GM18517 (cell line): ENCODE measurements at regions not wholly inside any gene's neighbourhood (a gene's known extent, or its start where the extent isn't known, plus 50 kb on each side); places are given as distances from the start of the nearest gene placed in this dataset.
"Not testable (repeated sequence)": the region's sequence is repeated elsewhere in the genome, so short reads cannot be mapped to it uniquely, and the experiment has no call there.

Experiments used
- ATAC-seq: cut with Tn5 transposase; IDR thresholded peaks from one replicate; pipeline ENCODE4 v1.9.1; 2021; ENCODE audit warnings: mild to moderate bottlenecking, moderate library complexity; ENCODE audit not compliant: unreplicated experiment

DNA sequence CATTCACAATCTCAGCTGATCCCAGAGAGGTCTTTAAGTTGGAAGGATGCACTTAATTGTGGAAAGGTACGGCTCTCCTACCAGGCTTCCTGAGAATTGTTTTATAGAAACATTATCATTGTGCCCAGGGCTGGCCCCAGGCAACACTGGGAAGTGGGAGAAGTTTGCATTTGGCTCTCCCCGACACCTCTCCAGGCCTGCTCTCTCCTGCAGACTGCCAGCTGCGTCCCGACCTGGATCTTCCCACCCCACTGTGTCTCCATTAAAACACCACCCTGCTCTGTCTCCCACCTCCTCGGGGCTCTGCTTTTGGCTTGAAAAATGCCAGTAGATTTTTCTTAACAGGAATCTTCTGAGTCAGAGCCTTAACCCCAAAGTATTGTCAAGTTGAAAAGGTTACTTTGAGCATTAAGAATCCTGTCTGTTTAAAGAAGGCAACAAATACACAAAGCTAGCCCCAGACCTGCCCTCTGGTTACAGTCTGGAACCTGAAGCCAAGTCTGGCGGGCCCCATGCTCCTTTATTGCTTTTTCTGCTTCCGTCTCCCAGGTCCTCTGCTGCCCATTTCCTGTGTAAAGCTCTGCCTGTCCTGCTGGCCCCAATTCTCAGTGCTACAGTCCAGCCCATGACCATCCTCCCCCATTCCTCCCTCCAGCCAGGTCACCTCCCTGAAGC lies 530.2 kb downstream of the SOX6 start:
- ATAC-seq, result no peak

DNA sequence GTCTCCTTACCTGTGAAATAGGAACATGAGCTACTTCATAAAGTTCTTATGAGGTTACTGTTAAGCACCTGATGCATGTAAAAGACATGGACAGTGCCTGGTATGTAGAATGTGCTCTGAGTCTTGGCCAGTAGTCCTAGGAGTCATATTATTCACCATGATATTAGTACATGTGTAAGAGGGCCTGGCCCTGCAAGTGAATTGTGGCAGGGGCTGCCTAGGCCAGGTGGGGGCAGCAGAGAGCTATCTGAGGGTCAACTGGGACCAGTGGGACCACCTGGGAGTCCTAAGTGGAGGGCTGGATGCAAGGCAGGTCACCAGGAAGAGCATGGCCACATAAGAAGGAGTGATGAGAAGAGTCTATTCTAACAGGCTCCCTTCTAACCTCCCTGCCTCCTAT lies 529.5 kb downstream of the SOX6 start:
- ATAC-seq, result no peak

DNA sequence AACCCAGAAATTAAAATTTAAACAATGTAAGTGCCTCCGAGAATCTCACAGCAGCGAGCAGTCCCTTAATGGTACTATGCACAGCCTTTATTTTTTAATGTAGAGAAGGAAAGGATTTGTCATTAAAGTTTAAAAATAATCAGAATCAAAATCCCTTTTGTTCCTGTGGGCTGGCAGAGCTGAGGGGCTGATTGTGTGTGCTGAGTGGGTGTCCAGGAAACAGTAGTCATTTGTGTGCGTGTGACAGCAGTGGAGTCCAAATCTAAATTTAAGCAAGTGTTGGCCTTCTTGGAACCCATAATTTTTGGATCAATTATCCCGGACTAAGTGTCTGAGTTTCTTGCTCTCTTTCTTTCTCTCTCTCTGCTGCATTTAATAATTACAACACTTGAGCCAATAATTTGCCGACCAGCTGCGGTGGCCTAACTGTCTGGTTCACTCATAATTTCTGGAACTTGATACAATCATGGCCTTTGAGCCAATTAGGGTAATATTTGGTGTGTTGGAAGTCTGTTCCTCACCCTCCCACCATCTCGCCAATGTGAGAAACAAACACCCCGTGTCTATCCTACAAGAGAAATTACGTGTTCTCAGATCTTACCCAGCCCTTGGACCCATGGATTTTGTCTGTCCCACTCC lies 528.0 kb downstream of the SOX6 start:
- ATAC-seq, result no peak

- ATAC-seq, result no peak
Measured at GRCh38 chr11:15829312-15829711, 527.0 kb downstream of the SOX6 start.

DNA sequence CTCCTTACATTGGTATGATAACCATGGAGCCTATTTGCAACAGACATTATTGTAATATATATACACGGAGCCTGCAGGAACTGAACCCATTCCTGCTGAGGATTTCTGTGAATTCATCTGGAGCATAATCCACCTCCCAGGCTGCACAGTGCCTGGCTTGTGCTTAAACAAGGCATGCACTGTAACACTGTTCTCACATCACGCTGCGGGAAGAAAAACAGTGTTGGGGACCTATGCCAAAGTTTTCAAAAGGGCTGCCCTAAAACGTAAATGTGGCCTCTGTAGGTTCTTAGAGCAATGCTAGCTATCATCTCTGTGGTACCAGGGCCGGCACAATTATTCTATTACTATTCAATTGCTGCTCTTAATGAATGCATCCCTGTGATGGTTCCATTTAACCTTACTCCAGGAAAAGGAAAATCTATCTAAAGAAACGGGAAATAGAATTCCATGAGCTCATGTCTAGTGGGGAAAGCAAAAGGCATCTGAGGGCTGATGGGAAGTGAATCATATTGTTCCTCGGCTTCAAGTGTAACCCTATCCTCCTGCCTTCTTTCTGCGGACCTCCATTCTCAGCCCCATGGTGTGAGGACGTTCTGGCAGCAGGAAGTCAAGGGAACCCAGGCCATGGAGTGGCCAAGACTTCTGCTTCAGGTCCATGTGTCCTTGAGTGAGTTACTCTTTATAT lies 525.5 kb downstream of the SOX6 start:
- no peak for ATAC-seq

DNA sequence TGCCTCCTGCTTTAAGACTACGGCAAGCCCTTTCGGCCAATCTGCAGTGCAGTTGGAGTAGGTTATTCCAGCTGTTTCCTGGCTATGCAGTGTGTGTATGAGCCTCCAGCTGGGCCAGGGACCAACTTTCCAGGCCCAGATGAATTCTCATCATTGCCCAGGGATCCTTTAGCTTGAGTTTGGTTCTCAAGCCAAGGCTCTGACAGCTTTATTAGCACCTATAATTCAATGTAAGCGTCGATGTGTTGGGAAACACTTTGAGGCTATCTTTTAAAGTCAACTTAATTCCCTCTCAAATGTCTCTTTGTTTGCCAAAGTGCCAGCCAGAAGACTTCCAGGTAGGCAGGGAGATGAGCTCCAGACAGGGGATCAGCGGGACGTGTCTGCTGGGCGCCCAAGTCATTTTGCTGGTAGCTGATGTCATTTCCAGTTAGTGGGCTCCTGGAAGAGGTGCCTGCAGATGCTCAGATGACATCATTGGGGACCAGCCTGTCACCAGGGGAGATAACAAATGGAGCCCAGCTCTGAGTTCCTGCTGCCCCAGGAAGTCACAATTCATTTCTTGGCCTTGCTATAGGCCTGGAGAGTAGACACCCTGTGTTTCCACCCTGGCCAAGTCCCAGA lies 520.4 kb downstream of the SOX6 start:
- ATAC-seq, result no peak

- no peak for ATAC-seq
Measured at GRCh38 chr11:15836795-15837194, 519.6 kb downstream of the SOX6 start.

DNA sequence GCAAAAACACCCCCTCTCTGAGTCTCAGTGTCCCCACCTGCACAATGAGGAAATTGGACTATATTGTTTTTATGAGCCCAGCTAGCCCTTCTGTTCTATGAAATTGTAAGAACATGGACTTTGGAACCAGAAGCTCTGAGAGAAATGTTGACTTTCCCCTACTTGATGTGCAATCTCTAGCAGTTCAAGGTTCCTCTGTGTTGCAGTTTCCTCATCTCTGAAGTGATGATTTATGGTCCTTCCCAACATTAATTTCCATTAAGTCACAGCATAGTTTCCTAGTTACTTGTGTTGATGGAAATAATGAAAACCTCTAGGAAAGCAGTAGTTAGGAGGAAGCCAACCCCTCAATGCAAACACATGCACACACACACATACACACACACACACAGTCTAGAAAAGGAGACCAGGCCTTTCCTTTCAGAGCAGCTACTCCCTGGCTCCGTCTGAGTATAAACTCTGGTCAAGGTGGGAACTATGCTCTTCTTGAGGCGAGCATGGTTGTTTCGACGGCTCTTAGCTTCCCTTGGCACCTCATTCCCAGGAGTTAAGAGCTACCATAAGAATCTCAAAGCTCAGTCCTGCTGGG lies 518.4 kb downstream of the SOX6 start:
- no peak for ATAC-seq

DNA sequence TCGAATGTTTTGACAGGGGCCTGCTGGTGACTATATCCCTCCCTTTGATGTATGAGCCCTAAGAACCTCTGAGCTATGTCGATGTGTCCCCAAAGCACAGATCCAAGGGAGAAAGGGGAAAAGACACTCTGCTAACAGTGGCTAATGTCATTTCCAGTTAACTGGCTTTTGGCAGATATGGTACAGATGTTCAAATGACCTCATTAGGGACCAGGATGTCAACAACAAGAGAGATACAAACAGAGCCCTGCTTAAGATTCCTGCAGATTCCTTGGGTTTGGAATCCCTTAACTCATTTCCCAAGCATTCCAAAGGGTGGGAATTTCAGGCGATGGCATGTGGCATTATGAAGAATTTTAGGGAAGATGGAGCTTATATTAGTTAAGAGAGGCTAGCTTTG lies 517.3 kb downstream of the SOX6 start:
- no peak for ATAC-seq

DNA sequence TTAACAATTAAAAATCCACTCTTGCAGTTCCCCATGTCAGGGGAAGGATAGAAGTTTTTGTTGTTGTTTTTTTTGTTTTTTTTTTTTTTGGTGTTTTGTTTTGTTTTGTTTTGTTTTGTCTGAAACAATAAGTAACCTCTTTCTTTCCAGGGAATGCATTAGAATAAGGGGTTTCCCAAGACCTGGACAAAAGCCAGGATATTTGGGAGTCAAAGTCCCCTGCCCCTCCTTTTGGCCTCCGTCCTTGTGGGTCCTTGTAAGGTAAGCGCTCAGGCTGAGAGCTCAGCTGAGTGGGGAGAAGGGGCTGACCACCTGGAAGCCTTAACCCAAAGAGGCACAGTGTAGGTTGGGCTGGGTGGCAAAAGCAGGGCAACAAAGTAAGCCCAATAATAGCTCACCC lies 515.4 kb downstream of the SOX6 start:
- no peak for ATAC-seq

DNA sequence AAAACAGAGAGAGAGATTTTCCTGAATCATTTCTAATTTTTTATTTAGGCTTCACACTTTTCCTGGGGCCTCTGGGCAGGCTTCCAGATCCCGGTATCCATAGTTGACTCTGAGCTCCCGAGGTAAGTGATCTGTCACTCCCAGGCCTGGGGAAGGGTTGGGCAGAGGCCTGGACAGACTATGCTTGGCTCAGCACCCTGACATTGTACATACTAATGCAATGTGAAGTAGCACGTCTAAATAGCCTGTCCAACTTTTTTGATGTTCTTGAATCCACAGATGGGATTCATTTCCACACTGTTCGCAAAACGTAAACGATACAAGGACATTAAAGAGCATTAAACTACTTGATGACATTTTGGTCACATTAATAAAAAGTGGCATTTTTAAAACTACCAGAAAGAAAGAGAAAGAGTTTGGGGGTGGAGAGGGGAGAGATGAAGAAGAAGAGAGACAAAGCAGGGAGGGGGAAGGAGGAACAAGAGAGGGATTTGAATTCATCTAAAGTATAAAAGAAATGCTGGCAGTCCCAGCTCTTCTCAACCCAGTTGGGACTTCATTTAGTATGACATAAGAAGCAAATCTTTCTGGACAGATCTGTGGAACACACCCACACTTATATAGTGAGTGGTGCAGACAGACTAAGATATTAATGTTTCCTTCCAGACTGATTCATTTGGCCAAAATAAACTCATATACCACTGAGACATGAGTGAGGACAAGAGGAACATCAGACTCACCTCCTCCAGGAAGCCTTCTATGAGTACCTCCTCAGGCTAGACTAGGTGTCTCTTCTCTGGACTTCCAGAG lies 514.2 kb downstream of the SOX6 start:
- no peak for ATAC-seq

DNA sequence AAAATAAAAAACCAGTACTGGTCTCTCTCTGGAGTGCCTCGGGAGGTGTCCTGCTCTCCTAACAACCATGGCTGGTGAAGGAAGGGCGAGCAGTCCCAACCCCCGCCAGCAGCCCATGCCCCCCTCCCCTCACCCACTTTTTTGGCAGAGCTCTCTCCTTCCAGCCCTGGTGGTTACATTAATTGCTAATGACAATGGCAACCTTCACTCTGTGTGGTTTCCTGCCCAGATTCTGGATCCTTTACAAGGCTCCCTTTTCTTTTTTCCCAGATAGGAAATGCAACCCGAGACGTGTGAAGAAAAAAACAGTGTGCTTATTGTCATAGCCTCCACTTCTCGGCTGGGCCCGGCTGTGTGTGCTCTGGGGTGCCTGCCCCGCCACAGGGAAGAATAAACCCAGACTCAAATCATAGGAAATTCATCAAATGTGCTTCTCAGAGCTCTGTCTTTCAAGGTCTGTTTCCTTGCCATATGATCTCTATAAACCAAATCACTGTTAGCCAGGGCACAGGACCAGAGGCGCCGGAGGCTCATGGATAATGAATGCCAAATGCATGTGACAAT lies 513.0 kb downstream of the SOX6 start:
- no peak for ATAC-seq

GRCh38 chr11:15845261-15845660 lies 511.1 kb downstream of the SOX6 start:
- ATAC-seq, result no peak

DNA sequence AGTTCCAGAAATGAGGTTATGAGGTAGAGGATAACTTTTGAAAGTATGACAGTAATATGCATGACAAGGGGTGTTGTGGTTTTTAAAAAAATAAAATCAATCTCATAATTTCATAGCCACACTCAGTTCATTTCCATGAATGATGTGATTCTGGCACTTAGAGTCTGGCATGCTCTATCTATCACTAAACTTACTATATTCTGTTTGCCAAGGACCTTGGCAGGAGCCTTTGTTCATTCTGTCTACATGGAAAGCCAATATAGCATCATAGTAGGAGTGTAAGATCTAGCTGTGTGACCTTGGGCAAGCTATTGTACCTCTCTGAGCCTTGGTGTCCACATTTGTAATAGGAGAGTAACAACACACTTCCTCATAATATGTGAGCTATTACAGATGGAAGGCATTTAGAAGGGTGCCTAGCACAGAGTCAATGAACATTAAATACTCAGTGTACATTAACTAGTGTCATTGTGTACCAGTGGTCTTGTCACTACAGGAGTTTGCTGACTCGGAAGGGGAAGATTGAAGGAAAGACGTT lies 507.6 kb downstream of the SOX6 start:
- no peak for ATAC-seq

DNA sequence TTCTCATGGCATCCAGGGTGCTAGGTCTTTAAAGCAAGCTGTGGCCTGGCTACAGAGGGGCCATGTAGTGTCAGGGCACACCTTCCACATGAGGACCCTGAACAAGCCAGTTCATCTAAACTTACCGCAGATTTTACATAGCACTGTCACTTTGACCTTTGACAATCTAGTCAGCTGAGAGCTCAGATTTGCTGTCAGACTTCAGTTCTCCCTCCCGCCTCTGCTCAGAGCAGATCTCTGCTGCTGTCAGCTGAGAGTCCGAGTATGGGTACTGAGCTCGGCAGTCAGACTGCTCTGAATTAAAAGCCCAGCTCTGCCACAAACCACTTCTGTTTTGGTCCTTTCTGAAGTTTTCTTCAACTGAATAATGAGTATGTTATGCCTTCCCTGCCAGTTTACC lies 507.1 kb downstream of the SOX6 start:
- no peak for ATAC-seq

DNA sequence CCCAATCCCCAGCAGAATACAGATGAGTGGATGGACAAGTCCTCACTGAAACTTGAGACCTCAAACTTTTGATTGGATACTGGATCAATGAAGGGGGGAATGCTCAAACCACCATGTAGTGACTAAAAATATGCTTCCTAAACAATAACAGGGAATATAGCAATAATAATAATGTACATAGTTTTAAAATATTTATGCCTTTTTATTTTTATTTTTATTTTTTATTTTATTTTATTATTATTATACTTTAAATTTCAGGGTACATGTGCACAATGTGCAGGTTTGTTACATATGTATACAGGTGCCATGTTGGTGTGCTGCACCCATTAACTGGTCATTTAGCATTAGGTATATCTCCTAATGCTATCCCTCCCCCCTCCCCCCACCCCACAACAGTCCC lies 506.0 kb downstream of the SOX6 start:
- not testable (repeated sequence) for ATAC-seq

DNA sequence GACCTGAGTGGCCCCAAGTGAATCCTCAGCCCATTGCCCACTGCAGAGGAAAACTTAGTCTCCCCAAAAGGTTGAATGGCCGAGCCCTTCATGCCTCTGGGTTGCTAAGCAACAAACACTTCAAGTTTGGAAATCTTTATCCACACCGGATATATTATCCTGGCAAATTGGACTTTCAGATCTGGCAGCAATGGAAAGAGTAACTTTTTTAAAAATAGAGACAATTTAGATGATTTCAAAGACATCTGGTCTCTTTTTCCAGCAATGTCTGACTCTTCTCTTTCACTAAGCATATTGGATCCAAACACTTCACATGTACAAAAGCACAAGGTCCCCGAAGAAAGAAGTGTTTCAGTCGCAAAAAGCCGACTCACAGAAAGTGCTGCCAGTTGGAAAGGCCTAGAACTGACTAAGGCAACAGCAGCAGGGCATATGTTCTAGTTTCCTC lies 505.3 kb downstream of the SOX6 start:
- ATAC-seq, result no peak

DNA sequence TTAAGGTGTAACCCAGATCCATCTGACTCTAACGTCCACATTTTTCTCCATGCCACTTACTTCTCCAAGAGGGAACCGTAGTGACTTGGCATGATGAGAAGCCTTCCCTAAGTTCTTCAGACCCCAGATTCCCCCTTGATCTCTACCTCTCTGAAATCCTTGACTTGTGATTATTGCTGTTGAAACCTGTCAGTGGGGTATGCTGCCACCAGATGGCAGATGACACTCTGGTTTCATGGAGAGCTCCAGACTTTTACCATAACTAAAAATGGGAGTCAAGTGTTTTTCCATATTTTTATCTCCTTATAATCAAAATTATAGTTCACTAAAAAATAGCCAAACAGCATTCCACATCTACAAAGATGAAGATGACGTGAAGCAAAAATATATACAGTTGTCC lies 504.2 kb downstream of the SOX6 start:
- no peak for ATAC-seq

DNA sequence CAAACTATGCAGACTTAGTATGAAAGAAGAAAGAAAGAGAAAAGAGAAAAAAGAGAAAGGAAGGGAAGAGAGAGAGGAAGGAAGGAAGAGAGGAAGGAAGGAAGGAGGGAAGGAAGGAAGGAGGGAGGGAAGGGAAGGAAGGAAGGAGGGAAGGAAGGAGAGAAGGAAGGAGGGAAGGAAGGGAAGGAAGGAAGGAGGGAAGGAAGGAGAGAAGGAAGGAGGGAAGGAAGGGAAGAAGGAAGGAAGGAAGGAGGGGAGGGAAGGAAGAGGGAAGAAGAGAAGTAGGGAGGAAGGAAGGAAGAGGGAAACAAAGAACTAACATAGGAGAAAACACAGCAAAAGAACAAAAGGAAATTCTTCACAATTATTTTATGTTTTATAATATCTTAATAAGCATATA lies 502.1 kb downstream of the SOX6 start:
- ATAC-seq, result no peak

GRCh38 chr11:15858881-15859280 lies 497.5 kb downstream of the SOX6 start:
- ATAC-seq, result no peak
